GM12878 (cell line): ENCODE measurements at regions not wholly inside any gene's neighbourhood (a gene's known extent, or its start where the extent isn't known, plus 50 kb on each side); places are given as distances from the start of the nearest gene placed in this dataset.
A peak's percentile ranks its signal among the peaks of the same experiment; 100 is the strongest.

Source experiments
- BHLHE40 ChIP-seq, 2 experiments: fragments of 450-650 bp in 1 of 2; IDR thresholded peaks; 2 replicates each; pipeline ENCODE4 v1.6.1; 2011 to 2017; ENCODE audit warnings: low read depth in 2 of 2, borderline replicate concordance in 1 of 2, improper control_type of control experiment in 1 of 2, low read length in 1 of 2, mild to moderate bottlenecking in 1 of 2
- CBFB ChIP-seq: IDR thresholded peaks from 2 replicates; pipeline ENCODE4 v1.6.1; 2016; ENCODE audit warnings: antibody characterized with exemption, low read depth
- EGR1 ChIP-seq, 2 experiments: IDR thresholded peaks; 1 replicate in 1 of 2; 2 replicates in 1 of 2; pipeline ENCODE4 v1.6.1; 2011 to 2012; ENCODE audit warnings: low read depth in 2 of 2, low read length in 2 of 2, borderline replicate concordance in 1 of 2, mild to moderate bottlenecking in 1 of 2, moderate library complexity in 1 of 2
- EP300 ChIP-seq, 2 experiments: fragments of 150-350 bp in 1 of 2; IDR thresholded peaks; 2 replicates each; pipeline ENCODE4 v1.6.1; 2011 to 2012; ENCODE audit warnings: low read depth in 2 of 2, low read length in 2 of 2, borderline replicate concordance in 1 of 2, improper control_type of control experiment in 1 of 2, inconsistent platforms in 1 of 2; ENCODE audit not compliant: control insufficient read depth in 1 of 2
- IKZF1 ChIP-seq: fragments of 450-650 bp; conservative IDR thresholded peaks from 2 replicates; pipeline ENCODE4 v1.6.1; 2017; ENCODE audit warnings: antibody characterized with exemption, mild to moderate bottlenecking
- MTA2 ChIP-seq: fragments of 450-650 bp; IDR thresholded peaks from 2 replicates; pipeline ENCODE4 v1.6.1; 2016; ENCODE audit warnings: low read depth, mild to moderate bottlenecking, moderate library complexity
- RAD21 ChIP-seq: IDR thresholded peaks from 2 replicates; pipeline ENCODE4 v1.6.1; 2011; ENCODE audit warnings: mild to moderate bottlenecking, low read depth, low read length, moderate library complexity; ENCODE audit not compliant: insufficient read depth
- RUNX3 ChIP-seq: IDR thresholded peaks from 2 replicates; pipeline ENCODE4 v1.6.1; 2012; ENCODE audit warnings: low read length, inconsistent platforms
- WRNIP1 ChIP-seq: IDR thresholded peaks from 2 replicates; pipeline ENCODE4 v1.6.1; 2011; ENCODE audit warnings: low read depth, low read length, improper control_type of control experiment, borderline replicate concordance
- TF ChIP-seq, protein P1 (sequence below), 3 experiments: IDR thresholded peaks in 2 of 3; conservative IDR thresholded peaks in 1 of 3; 2 replicates each; pipeline ENCODE4 v1.5.1; 2011; ENCODE audit warnings: low read depth in 3 of 3, low read length in 3 of 3, mild to moderate bottlenecking in 3 of 3, control low read depth in 2 of 3, moderate library complexity in 2 of 3, inconsistent platforms in 1 of 3, mixed read lengths in 1 of 3; ENCODE audit not compliant: control insufficient read depth in 2 of 3, insufficient read depth in 1 of 3; ENCODE audit errors: extremely low read depth in 1 of 3
- TF ChIP-seq, protein P2 (sequence below): IDR thresholded peaks from 2 replicates; pipeline ENCODE4 v1.6.1; 2012; ENCODE audit warnings: improper control_type of control experiment, low read depth, low read length; ENCODE audit not compliant: insufficient replicate concordance
- TF ChIP-seq, protein P3 (sequence below): fragments of 450-650 bp; IDR thresholded peaks from 2 replicates; pipeline ENCODE4 v1.6.1; 2017; ENCODE audit warnings: low read depth, mild to moderate bottlenecking, moderate library complexity

DNA sequence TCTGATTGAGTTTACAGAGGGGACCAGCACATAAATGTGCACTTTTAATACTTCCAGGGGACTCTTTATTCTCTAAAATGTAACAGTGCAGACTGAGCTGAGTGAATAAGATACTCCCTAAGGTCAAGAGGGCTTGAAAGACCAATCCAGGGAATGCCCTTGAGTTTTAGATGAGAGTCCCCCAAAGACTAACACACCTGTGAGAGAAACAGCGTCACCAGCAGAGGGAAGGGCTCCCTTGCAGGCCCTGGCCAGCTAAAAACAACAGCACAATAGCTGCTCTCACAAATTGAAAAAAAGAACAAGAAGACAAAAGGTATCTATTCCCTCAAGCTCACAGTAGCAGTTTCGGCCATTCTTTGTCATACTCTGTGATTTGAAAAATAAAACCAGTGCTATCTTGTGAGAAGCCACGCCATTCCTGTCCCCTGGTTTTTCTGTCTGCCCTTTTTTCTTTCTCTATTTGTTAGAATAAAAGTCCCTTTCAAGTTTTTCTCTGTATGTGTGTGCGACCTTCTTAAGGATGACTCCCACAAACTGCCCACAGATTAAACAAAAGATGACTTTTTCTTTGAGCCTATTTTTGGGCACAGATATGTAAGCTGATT, 230.4 kb upstream of the BMPER start (continued):
- TF ChIP-seq, protein P1, sequence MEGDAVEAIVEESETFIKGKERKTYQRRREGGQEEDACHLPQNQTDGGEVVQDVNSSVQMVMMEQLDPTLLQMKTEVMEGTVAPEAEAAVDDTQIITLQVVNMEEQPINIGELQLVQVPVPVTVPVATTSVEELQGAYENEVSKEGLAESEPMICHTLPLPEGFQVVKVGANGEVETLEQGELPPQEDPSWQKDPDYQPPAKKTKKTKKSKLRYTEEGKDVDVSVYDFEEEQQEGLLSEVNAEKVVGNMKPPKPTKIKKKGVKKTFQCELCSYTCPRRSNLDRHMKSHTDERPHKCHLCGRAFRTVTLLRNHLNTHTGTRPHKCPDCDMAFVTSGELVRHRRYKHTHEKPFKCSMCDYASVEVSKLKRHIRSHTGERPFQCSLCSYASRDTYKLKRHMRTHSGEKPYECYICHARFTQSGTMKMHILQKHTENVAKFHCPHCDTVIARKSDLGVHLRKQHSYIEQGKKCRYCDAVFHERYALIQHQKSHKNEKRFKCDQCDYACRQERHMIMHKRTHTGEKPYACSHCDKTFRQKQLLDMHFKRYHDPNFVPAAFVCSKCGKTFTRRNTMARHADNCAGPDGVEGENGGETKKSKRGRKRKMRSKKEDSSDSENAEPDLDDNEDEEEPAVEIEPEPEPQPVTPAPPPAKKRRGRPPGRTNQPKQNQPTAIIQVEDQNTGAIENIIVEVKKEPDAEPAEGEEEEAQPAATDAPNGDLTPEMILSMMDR (IDR thresholded peaks at IDR 0.05 in 2 of 3, conservative IDR thresholded peaks at IDR 0.05 in 1 of 3; ENCODE audit: control insufficient read depth in 2 of 3, extremely low read depth in 1 of 3, insufficient read depth in 1 of 3, low read depth in 3 of 3, low read length in 3 of 3) = peak in 1 of 3 experiments; percentile 19; a peak in 1 of 6 replicates
- TF ChIP-seq MTA2 (peak; percentile 61; the same call in 1 of the 2 replicates), RUNX3 (0 out of 2 replicates have a peak, but pooled peaks have one; percentile 23), EP300 (IDR thresholded peaks at IDR 0.05; ENCODE audit: borderline replicate concordance in 1 of 2, control insufficient read depth in 1 of 2, low read depth in 2 of 2, low read length in 2 of 2) (peak; percentile 69 to 84; a peak in 2 of 4 replicates), RAD21 (peak; percentile 16; the same call in 1 of the 2 replicates), EGR1 (IDR thresholded peaks at IDR 0.05; ENCODE audit: borderline replicate concordance in 1 of 2, low read depth in 2 of 2, low read length in 2 of 2) (no peak), CBFB (no peak), IKZF1 (peak; percentile 51; the same call in 1 of the 2 replicates), BHLHE40 (IDR thresholded peaks at IDR 0.05; ENCODE audit: borderline replicate concordance in 1 of 2, low read depth in 2 of 2, low read length in 1 of 2) (peak in 1 of 2 experiments; percentile 7; a peak in 1 of 4 replicates), WRNIP1 (no peak)
- TF ChIP-seq, protein P2, sequence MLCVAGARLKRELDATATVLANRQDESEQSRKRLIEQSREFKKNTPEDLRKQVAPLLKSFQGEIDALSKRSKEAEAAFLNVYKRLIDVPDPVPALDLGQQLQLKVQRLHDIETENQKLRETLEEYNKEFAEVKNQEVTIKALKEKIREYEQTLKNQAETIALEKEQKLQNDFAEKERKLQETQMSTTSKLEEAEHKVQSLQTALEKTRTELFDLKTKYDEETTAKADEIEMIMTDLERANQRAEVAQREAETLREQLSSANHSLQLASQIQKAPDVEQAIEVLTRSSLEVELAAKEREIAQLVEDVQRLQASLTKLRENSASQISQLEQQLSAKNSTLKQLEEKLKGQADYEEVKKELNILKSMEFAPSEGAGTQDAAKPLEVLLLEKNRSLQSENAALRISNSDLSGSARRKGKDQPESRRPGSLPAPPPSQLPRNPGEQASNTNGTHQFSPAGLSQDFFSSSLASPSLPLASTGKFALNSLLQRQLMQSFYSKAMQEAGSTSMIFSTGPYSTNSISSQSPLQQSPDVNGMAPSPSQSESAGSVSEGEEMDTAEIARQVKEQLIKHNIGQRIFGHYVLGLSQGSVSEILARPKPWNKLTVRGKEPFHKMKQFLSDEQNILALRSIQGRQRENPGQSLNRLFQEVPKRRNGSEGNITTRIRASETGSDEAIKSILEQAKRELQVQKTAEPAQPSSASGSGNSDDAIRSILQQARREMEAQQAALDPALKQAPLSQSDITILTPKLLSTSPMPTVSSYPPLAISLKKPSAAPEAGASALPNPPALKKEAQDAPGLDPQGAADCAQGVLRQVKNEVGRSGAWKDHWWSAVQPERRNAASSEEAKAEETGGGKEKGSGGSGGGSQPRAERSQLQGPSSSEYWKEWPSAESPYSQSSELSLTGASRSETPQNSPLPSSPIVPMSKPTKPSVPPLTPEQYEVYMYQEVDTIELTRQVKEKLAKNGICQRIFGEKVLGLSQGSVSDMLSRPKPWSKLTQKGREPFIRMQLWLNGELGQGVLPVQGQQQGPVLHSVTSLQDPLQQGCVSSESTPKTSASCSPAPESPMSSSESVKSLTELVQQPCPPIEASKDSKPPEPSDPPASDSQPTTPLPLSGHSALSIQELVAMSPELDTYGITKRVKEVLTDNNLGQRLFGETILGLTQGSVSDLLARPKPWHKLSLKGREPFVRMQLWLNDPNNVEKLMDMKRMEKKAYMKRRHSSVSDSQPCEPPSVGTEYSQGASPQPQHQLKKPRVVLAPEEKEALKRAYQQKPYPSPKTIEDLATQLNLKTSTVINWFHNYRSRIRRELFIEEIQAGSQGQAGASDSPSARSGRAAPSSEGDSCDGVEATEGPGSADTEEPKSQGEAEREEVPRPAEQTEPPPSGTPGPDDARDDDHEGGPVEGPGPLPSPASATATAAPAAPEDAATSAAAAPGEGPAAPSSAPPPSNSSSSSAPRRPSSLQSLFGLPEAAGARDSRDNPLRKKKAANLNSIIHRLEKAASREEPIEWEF = peak; percentile 35
- TF ChIP-seq, protein P3, sequence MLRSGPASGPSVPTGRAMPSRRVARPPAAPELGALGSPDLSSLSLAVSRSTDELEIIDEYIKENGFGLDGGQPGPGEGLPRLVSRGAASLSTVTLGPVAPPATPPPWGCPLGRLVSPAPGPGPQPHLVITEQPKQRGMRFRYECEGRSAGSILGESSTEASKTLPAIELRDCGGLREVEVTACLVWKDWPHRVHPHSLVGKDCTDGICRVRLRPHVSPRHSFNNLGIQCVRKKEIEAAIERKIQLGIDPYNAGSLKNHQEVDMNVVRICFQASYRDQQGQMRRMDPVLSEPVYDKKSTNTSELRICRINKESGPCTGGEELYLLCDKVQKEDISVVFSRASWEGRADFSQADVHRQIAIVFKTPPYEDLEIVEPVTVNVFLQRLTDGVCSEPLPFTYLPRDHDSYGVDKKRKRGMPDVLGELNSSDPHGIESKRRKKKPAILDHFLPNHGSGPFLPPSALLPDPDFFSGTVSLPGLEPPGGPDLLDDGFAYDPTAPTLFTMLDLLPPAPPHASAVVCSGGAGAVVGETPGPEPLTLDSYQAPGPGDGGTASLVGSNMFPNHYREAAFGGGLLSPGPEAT = peak; percentile 70; the same call in 1 of the 2 replicates
